AG04450 (cell line): ENCODE measurements at regions not wholly inside any gene's neighbourhood (a gene's known extent, or its start where the extent isn't known, plus 50 kb on each side); places are given as distances from the start of the nearest gene placed in this dataset.

Experiments used
- CTCF ChIA-PET: fragments of 300-600, 350-600 bp; formaldehyde crosslinking; extraction: SDS; loops from one replicate; lab custom pipeline; 2022; ENCODE audit warnings: antibody characterized with exemption, inconsistent platforms; lab: Charles Lee
- POLR2A ChIA-PET: fragments of 350-600 bp; formaldehyde crosslinking; extraction: SDS; loops from one replicate; lab custom pipeline; 2021; ENCODE audit warnings: antibody characterized with exemption, inconsistent platforms; lab: Yijun Ruan, JAX
- DNase-seq: peaks from one replicate; pipeline ENCODE4 v3.0.0-alpha.2; 2011; ENCODE audit warnings: low read depth, low spot score
- H3K27ac ChIP-seq: one replicate; pipeline ENCODE4 v1.5.1; 2012; ENCODE audit warnings: low read depth, low read length, control low read depth
- H3K27me3 ChIP-seq: one replicate; pipeline ENCODE4 v1.6.0; 2012; ENCODE audit warnings: low read length; ENCODE audit not compliant: control insufficient read depth, insufficient read depth
- H3K4me3 ChIP-seq: 2 replicates; pipeline ENCODE4 v1.5.1; 2011; ENCODE audit warnings: mild to moderate bottlenecking, low read depth, low read length, control low read depth
- H3K9me3 ChIP-seq: 2 replicates; pipeline ENCODE4 v1.5.1; 2012; ENCODE audit warnings: low read length; ENCODE audit not compliant: control insufficient read depth, insufficient read depth
- CTCF ChIP-seq: IDR thresholded peaks from 2 replicates; pipeline ENCODE4 v1.5.1; 2011; ENCODE audit warnings: low read depth, low read length, control low read depth, inconsistent platforms

GRCh38 chr13:58059624-58060023 lies 428.1 kb downstream of the PCDH17 start:
- ChIA-PET POLR2A (no interaction called here), CTCF (no interaction called here)
- DNase-seq, result no peak
- Histone ChIP-seq H3K27me3 (no peaks in the 10 kb centered on the region), H3K9me3 (peaks cover 3% of the 10 kb centered on the region; the same call in 1 of the 2 replicates), H3K27ac (no peak overlapping the region), H3K4me3 (no peak overlapping the region)
- TF ChIP-seq CTCF, result no peak

- H3K9me3 ChIP-seq, result no peaks in the 10 kb centered on the region
- no peak for TF ChIP-seq CTCF
- CTCF ChIA-PET, result no interaction called here
- H3K4me3 ChIP-seq, result no peak overlapping the region
- H3K27ac ChIP-seq, result no peak overlapping the region
- no peak for DNase-seq
- POLR2A ChIA-PET, result no interaction called here
- no peaks in the 10 kb centered on the region for H3K27me3 ChIP-seq
These were observed 449.3 kb downstream of the PCDH17 start for GRCh38 chr13:58080806-58081205.

- ChIA-PET POLR2A (no interaction called here), CTCF (no interaction called here)
- H3K4me3 ChIP-seq, result no peak overlapping the region
- no peak overlapping the region for H3K27ac ChIP-seq
- no peak for DNase-seq
- no peaks in the 10 kb centered on the region for H3K9me3 ChIP-seq
- H3K27me3 ChIP-seq, result no peaks in the 10 kb centered on the region
- TF ChIP-seq CTCF, result no peak
These were observed 449.8 kb downstream of the PCDH17 start for GRCh38 chr13:58081301-58081820.

- Histone ChIP-seq H3K4me3 (no peak overlapping the region), H3K9me3 (no peaks in the 10 kb centered on the region), H3K27ac (no peak overlapping the region), H3K27me3 (no peaks in the 10 kb centered on the region)
- TF ChIP-seq CTCF, result no peak
- no peak for DNase-seq
- CTCF ChIA-PET, result no interaction called here
- POLR2A ChIA-PET, result no interaction called here
These were observed 451.5 kb downstream of the PCDH17 start for GRCh38 chr13:58083064-58083463.

GRCh38 chr13:58085274-58085673 lies 453.7 kb downstream of the PCDH17 start:
- POLR2A ChIA-PET, result no interaction called here
- CTCF ChIA-PET, result no interaction called here

More at GRCh38 chr13:58085274-58085673, 453.7 kb downstream of the PCDH17 start:
- Histone ChIP-seq H3K9me3 (no peaks in the 10 kb centered on the region), H3K27me3 (no peaks in the 10 kb centered on the region), H3K4me3 (no peak overlapping the region), H3K27ac (no peak overlapping the region)
- TF ChIP-seq CTCF, result no peak
- no peak for DNase-seq
